Jurkat, Clone E6-1 (cell line): ENCODE measurements at regions not wholly inside any gene's neighbourhood (a gene's known extent, or its start where the extent isn't known, plus 50 kb on each side); places are given as distances from the start of the nearest gene placed in this dataset.
A peak's percentile ranks its signal among the peaks of the same experiment; 100 is the strongest.
"Not testable (repeated sequence)": the region's sequence is repeated elsewhere in the genome, so short reads cannot be mapped to it uniquely, and the experiment has no call there.

Source experiments
- DNase-seq: peaks from one replicate; pipeline ENCODE4 v3.0.0-alpha.2; 2011; ENCODE audit warnings: low read depth, low spot score
- H3K4me3 ChIP-seq: 2 replicates; pipeline ENCODE4 v1.5.1; 2011; ENCODE audit warnings: mild to moderate bottlenecking, low read length, control low read depth, moderate library complexity

- not testable (repeated sequence) for DNase-seq, H3K4me3 ChIP-seq
These were observed 228.5 kb upstream of the IZUMO3 start for GRCh38 chr9:24774199-24774598.

GRCh38 chr9:24766081-24766480 is 220.4 kb upstream of the IZUMO3 start:
- DNase-seq: no peak
- no peak overlapping the region for H3K4me3 ChIP-seq

- no peak for DNase-seq
- no peak overlapping the region for H3K4me3 ChIP-seq
These were observed 219.5 kb upstream of the IZUMO3 start for GRCh38 chr9:24765025-24765756.

DNA sequence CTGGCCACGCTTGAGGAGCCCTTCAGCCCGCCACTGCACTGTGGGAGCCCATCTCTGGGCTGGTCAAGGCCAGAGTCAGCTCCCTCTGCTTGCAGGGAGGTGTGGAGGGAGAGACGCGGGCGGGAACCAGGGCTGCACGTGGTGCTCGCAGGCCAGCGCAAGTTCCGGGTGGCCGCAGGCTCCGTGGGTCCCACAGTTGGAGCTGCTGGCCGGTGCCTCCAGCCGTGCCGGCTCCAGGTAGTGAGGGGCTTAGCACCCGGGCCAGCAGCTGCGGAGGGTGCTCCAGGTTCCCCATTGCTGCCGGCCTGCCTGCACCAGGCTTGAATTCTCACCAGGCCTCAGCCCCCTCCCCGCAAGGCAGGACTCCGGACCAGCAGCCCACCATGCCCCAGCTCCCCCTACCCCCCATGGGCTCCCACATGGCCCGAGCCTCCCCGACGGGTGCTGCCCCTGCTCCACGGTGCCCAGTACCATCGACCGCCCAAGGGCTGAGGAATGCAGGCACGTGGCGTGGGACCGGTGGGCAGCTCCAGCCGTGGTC is 192.8 kb upstream of the IZUMO3 start:
- H3K4me3 ChIP-seq: no peak overlapping the region
- no peak for DNase-seq

GRCh38 chr9:24731754-24732153 is 186.1 kb upstream of the IZUMO3 start:
- no peak for DNase-seq

DNA sequence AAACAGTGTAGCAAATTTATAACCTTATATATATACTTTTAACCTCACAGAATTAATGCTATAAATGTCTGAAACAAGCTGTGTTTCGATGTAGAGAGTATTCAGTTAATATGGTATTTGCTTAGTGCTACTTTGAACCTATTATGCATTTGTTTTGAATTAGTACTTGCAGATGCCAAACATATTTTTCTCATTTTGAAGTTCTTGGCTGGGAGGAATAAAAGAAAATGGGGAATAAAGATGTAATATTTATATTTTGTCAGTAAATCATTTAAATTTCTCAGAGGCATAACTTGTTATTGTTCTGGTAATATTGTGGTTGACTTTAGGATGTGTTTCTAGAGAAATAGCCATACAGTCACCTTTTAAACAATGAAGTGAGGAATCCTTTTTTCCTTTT is 175.9 kb upstream of the IZUMO3 start:
- no peak for DNase-seq
- H3K4me3 ChIP-seq: no peak overlapping the region

More at GRCh38 chr9:24731754-24732153, 186.1 kb upstream of the IZUMO3 start:
- H3K4me3 ChIP-seq: no peak overlapping the region

GRCh38 chr9:24712206-24712605 is 166.5 kb upstream of the IZUMO3 start:
- DNase-seq: no peak
- no peak overlapping the region for H3K4me3 ChIP-seq

GRCh38 chr9:24708814-24709213 is 163.1 kb upstream of the IZUMO3 start:
- no peak for DNase-seq
- H3K4me3 ChIP-seq: no peak overlapping the region

GRCh38 chr9:24698881-24699518 is 153.3 kb upstream of the IZUMO3 start:
- DNase-seq: no peak
- H3K4me3 ChIP-seq: peak overlapping the region; percentile 27

DNA sequence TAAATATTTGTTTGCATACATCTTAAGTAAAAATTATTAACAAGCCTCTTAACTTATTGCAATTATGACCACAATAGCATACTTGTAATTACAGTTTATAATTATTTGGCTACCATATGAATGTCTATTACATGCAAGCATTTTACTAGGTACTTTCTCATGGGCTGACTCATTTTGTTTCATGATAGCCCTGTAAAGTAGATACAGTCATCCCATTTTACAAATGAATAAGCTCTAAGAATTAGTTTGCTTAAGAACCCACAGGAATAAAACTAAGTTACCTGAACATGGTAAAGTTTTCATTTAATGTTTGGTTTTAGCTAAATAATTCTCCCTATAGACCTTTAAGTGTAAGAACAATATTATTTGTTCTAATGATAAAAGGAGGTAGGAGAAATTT is 126.6 kb upstream of the IZUMO3 start:
- no peak overlapping the region for H3K4me3 ChIP-seq
- DNase-seq: no peak

DNA sequence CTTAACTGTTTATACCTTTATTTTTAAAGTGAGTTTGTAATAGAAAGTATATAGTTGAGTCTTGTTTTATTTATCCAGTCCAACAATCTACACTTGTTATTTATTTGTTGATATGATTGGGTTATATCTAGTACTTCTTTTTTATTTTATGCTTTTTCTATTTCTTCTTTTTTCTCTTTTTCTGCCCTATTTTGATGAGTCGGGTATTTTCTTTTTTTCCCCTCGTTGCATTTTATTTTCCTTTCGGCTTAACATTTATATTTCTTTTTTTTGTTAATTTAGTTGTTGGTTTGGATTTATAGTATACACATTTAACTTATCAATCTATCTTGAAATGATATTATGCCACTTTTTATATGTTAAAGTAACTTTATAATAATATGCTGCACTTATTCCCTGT is 111.7 kb upstream of the IZUMO3 start:
- no peak overlapping the region for H3K4me3 ChIP-seq
- no peak for DNase-seq

- DNase-seq: no peak
- H3K4me3 ChIP-seq: no peak overlapping the region
These were observed 106.5 kb upstream of the IZUMO3 start for GRCh38 chr9:24652181-24652580.

GRCh38 chr9:24628809-24629208 is 83.1 kb upstream of the IZUMO3 start:
- DNase-seq, H3K4me3 ChIP-seq: not testable (repeated sequence)

- no peak for DNase-seq
- no peak overlapping the region for H3K4me3 ChIP-seq
These were observed 79.4 kb upstream of the IZUMO3 start for GRCh38 chr9:24625097-24625496.

DNA sequence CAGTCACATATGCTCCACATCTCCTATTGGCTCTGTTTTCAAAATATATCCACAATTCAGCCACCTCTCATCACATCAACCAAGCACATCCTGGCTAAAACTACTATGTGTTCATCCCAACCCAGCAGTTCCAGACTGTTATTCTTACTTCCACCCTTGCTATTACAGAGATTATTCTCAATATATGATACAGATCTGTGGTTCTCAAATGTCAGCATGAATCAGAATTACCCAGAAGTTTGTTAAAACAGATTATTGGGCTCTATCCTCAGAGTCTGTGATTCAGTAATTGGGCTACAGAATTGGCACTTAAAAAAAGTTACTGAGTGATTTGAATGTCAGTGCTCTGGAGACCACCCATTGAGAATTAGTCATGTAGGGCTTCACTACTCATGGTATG is 78.8 kb upstream of the IZUMO3 start:
- no peak overlapping the region for H3K4me3 ChIP-seq
- no peak for DNase-seq

DNA sequence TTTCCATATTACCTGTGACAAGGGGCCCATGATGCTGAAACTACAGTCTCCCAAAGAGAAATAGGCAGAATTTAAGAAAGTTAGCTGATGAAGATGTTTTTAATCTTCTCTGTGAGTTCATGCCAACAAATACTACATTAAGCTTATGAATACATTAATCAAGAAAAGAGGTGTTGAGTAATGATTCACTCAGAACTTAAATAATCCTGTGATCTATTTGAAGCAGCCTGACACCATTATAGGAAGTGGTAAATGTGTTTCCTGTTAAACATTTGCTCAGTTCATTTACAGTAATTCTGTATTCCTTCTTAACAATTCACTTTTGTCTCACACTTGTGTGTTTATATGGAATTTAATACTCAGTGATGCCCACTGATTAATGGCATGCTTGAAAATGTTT is 75.0 kb upstream of the IZUMO3 start:
- peak; percentile 8 for DNase-seq

DNA sequence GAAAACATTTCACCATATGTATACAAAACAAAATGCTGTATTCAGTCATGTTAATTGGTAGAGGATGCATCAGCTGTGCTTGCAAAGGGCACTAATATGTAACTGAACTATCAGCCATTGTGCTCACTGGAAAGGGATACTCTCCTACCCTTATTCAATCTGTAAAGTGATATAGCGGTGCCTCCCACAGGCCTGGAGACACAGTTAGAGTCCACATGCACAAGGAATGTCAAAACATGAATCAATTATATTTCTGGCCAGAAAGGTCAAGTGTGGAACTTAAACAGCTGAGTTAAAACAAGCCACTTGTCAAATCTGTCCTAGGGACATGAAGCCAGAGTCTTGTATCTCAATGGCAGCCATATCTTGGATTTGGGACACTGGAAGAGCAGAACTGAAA is 71.2 kb upstream of the IZUMO3 start:
- DNase-seq: no peak
- no peak overlapping the region for H3K4me3 ChIP-seq

More for the DNA sequence above, 75.0 kb upstream of the IZUMO3 start:
- no peak overlapping the region for H3K4me3 ChIP-seq

GRCh38 chr9:24614070-24614469 is 68.4 kb upstream of the IZUMO3 start:
- no peak for DNase-seq
- no peak overlapping the region for H3K4me3 ChIP-seq

GRCh38 chr9:24608599-24608998 is 62.9 kb upstream of the IZUMO3 start:
- no peak for DNase-seq
- H3K4me3 ChIP-seq: no peak overlapping the region

- no peak for DNase-seq
These were observed 57.1 kb upstream of the IZUMO3 start for GRCh38 chr9:24602693-24603352.

More at GRCh38 chr9:24602693-24603352, 57.1 kb upstream of the IZUMO3 start:
- no peak overlapping the region for H3K4me3 ChIP-seq
